ENCODE measurements at regions not wholly inside any gene's neighbourhood (a gene's known extent, or its start where the extent isn't known, plus 50 kb on each side); places are given as distances from the start of the nearest gene placed in this dataset.

DNA sequence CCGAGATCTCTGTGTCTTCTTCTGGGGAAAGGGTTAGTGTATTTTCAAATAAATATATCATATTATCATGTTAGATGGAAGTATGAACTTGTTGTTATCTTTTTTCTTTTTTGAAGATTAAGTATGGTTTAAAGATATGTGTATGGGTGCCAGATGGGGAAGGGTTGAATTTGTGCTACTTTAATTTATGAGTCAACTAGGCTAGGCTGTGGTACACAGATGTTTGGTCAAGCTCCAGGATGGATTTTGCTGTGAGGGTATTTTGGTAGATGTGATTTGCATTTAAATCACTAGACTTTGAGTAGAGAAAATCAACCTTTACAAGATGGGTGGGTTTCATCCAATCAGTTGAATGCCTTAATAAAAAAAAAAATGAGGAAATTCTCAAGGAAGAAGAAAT is 886.6 kb upstream of the ADGRB3 start:
- no peaks in the 10 kb centered on the region for H3K36me3 ChIP-seq (replicated peaks; ENCODE audit: insufficient read depth, low read length)
- no peaks in the 10 kb centered on the region for H4K20me1 ChIP-seq (ENCODE audit: insufficient read depth, low read length)
- H3K9me2 ChIP-seq (replicated peaks; ENCODE audit: insufficient read depth, low read length) = no peaks in the 10 kb centered on the region
- H2AFZ ChIP-seq (ENCODE audit: low read length) = no peak overlapping the region
- H3K4me2 ChIP-seq (ENCODE audit: low read depth, low read length) = no peak overlapping the region
- TF ChIP-seq EZH2phosphoT487 (IDR thresholded peaks at IDR 0.05; ENCODE audit: low read length) (no peak), CTCF (IDR thresholded peaks at IDR 0.05; ENCODE audit: low read length) (no peak), EZH2 (optimal IDR thresholded peaks at IDR 0.05; ENCODE audit: low read depth, low read length) (no peak)
- H3K9ac ChIP-seq (ENCODE audit: low read length) = no peak overlapping the region
- H3K4me3 ChIP-seq (ENCODE audit: low read length) = no peak overlapping the region
- H3K27me3 ChIP-seq (replicated peaks; ENCODE audit: insufficient read depth, low read length) = no peaks in the 10 kb centered on the region
- H3F3A ChIP-seq (ENCODE audit: insufficient read depth, low read length) = no peaks in the 10 kb centered on the region
- no peaks in the 10 kb centered on the region for H3K79me2 ChIP-seq (ENCODE audit: low read length)
- no peak for DNase-seq
- H3K27ac ChIP-seq (ENCODE audit: low read length) = no peak overlapping the region
- H3K4me1 ChIP-seq (ENCODE audit: low read length) = no peaks in the 10 kb centered on the region
- no peaks in the 10 kb centered on the region for H3K9me3 ChIP-seq (replicated peaks; ENCODE audit: insufficient read depth, low read length)

- no peaks in the 10 kb centered on the region for H3K4me1 ChIP-seq (ENCODE audit: low read length)
- no peak overlapping the region for H3K4me2 ChIP-seq (ENCODE audit: low read depth, low read length)
- H3K79me2 ChIP-seq (ENCODE audit: low read length) = no peaks in the 10 kb centered on the region
- H3F3A ChIP-seq (ENCODE audit: insufficient read depth, low read length) = no peaks in the 10 kb centered on the region
- H3K27ac ChIP-seq (ENCODE audit: low read length) = no peak overlapping the region
- TF ChIP-seq CTCF (IDR thresholded peaks at IDR 0.05; ENCODE audit: low read length) (no peak), EZH2phosphoT487 (IDR thresholded peaks at IDR 0.05; ENCODE audit: low read length) (no peak), EZH2 (optimal IDR thresholded peaks at IDR 0.05; ENCODE audit: low read depth, low read length) (no peak)
- no peak overlapping the region for H2AFZ ChIP-seq (ENCODE audit: low read length)
- no peak for DNase-seq
- H3K4me3 ChIP-seq (ENCODE audit: low read length) = no peak overlapping the region
- no peaks in the 10 kb centered on the region for H3K9me2 ChIP-seq (replicated peaks; ENCODE audit: insufficient read depth, low read length)
- H3K9ac ChIP-seq (ENCODE audit: low read length) = no peak overlapping the region
- no peaks in the 10 kb centered on the region for H3K36me3 ChIP-seq (replicated peaks; ENCODE audit: insufficient read depth, low read length)
- no peaks in the 10 kb centered on the region for H3K27me3 ChIP-seq (replicated peaks; ENCODE audit: insufficient read depth, low read length)
- no peaks in the 10 kb centered on the region for H3K9me3 ChIP-seq (replicated peaks; ENCODE audit: insufficient read depth, low read length)
- H4K20me1 ChIP-seq (ENCODE audit: insufficient read depth, low read length) = no peaks in the 10 kb centered on the region
Observed at GRCh38 chr6:67736816-67737215, 898.3 kb upstream of the ADGRB3 start.

DNA sequence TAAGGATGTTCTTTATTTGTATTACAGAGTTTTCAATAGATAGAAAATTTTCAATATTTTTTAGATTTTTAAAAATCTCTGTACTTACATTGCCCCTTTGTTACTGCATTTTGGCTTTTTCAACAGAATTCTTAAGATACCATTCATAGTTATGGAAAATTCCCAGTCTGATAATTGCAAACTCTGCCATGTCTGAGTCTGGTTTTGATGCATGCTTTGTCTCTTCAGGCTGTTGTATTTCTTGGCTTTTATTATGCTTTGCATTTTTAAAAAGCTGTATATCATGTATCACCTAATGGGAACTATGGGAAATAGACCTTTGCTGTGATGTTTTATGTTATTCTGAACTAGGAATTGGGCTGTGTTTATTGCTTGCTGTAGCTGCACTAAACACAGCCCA is 898.9 kb upstream of the ADGRB3 start:
- TF ChIP-seq EZH2 (optimal IDR thresholded peaks at IDR 0.05; ENCODE audit: low read depth, low read length) = no peak
- no peak for TF ChIP-seq EZH2phosphoT487 (IDR thresholded peaks at IDR 0.05; ENCODE audit: low read length)
- TF ChIP-seq CTCF (IDR thresholded peaks at IDR 0.05; ENCODE audit: low read length) = no peak
- no peak overlapping the region for H3K4me2 ChIP-seq (ENCODE audit: low read depth, low read length)
- no peaks in the 10 kb centered on the region for H3K9me2 ChIP-seq (replicated peaks; ENCODE audit: insufficient read depth, low read length)
- H3K4me3 ChIP-seq (ENCODE audit: low read length) = no peak overlapping the region
- no peak overlapping the region for H2AFZ ChIP-seq (ENCODE audit: low read length)
- H3F3A ChIP-seq (ENCODE audit: insufficient read depth, low read length) = no peaks in the 10 kb centered on the region
- no peaks in the 10 kb centered on the region for H3K27me3 ChIP-seq (replicated peaks; ENCODE audit: insufficient read depth, low read length)
- no peaks in the 10 kb centered on the region for H3K4me1 ChIP-seq (ENCODE audit: low read length)
- no peak overlapping the region for H3K9ac ChIP-seq (ENCODE audit: low read length)
- no peak overlapping the region for H3K27ac ChIP-seq (ENCODE audit: low read length)
- no peaks in the 10 kb centered on the region for H4K20me1 ChIP-seq (ENCODE audit: insufficient read depth, low read length)
- H3K36me3 ChIP-seq (replicated peaks; ENCODE audit: insufficient read depth, low read length) = no peaks in the 10 kb centered on the region
- no peaks in the 10 kb centered on the region for H3K9me3 ChIP-seq (replicated peaks; ENCODE audit: insufficient read depth, low read length)
- no peaks in the 10 kb centered on the region for H3K79me2 ChIP-seq (ENCODE audit: low read length)
- DNase-seq = no peak
